CD4-positive, alpha-beta T cell (primary cell): ENCODE measurements at regions not wholly inside any gene's neighbourhood (a gene's known extent, or its start where the extent isn't known, plus 50 kb on each side); places are given as distances from the start of the nearest gene placed in this dataset.

ENCODE experiments used
- ATAC-seq: fragments of 200-7000 bp; cut with Tn5 transposase; one replicate; pipeline ENCODE4 v1.10.0; 2022; ENCODE audit warnings: mild to moderate bottlenecking; ENCODE audit not compliant: poor library complexity
- CTCF ChIA-PET: fragments of 350-600 bp; sonication (Branson Sonifier 250); formaldehyde crosslinking; loops from one replicate; lab custom pipeline; 2021; ENCODE audit warnings: antibody characterized with exemption, inconsistent platforms; lab: Charles Lee
- POLR2A ChIA-PET: fragments of 350-600 bp; sonication (Branson Sonifier 250); formaldehyde crosslinking; loops from one replicate; lab custom pipeline; 2021; ENCODE audit warnings: antibody characterized with exemption, inconsistent platforms; lab: Charles Lee
- DNase-seq, 14 experiments: peaks; one replicate each; pipeline ENCODE4 v3.0.0-alpha.2; 2013 to 2020; ENCODE audit warnings: mixed read lengths in 2 of 14
- H3K27ac ChIP-seq, 2 donors: one replicate each; pipeline versions ENCODE4 v1.5.1 to v1.7.0; 2013; ENCODE audit warnings: low read length in 2 of 2, low read depth in 1 of 2, mild to moderate bottlenecking in 1 of 2
- H3K27me3 ChIP-seq, 2 experiments: 1 replicate in 1 of 2; 2 replicates in 1 of 2; pipeline versions ENCODE4 v1.6.1 to v1.7.0; 2013; ENCODE audit warnings: low read length in 2 of 2, control low read depth in 1 of 2, mild to moderate bottlenecking in 1 of 2, moderate library complexity in 1 of 2; ENCODE audit not compliant: insufficient read depth in 2 of 2, control insufficient read depth in 1 of 2
- H3K36me3 ChIP-seq: one replicate; pipeline ENCODE4 v1.6.1; 2013; ENCODE audit warnings: low read length, control low read depth; ENCODE audit not compliant: insufficient read depth
- H3K4me1 ChIP-seq: one replicate; pipeline ENCODE4 v1.6.1; 2013; ENCODE audit warnings: low read length, control low read depth; ENCODE audit not compliant: insufficient read depth
- H3K4me3 ChIP-seq: one replicate; pipeline ENCODE4 v1.5.1; 2013; ENCODE audit warnings: mild to moderate bottlenecking, low read length, moderate library complexity
- H3K9me3 ChIP-seq, 2 experiments: 1 replicate in 1 of 2; 2 replicates in 1 of 2; pipeline versions ENCODE4 v1.6.1 to v1.7.0; 2013; ENCODE audit warnings: low read length in 2 of 2, mild to moderate bottlenecking in 2 of 2, control low read depth in 1 of 2, moderate library complexity in 1 of 2; ENCODE audit not compliant: control insufficient read depth in 1 of 2, insufficient read depth in 1 of 2
- H3K27ac Mint-ChIP-seq: one replicate; pipeline ENCODE4 v1.8.0; 2020; ENCODE audit warnings: mixed read lengths
- H3K27me3 Mint-ChIP-seq: one replicate; pipeline ENCODE4 v1.8.0; 2021; ENCODE audit warnings: mixed read lengths
- H3K36me3 Mint-ChIP-seq: one replicate; pipeline ENCODE4 v1.8.0; 2021; ENCODE audit warnings: low read depth, mixed read lengths
- H3K4me1 Mint-ChIP-seq: one replicate; pipeline ENCODE4 v1.8.0; 2021; ENCODE audit warnings: low read depth, mixed read lengths
- H3K4me3 Mint-ChIP-seq: one replicate; pipeline ENCODE4 v1.8.0; 2020; ENCODE audit warnings: mild to moderate bottlenecking, mixed read lengths
- H3K9me3 Mint-ChIP-seq: one replicate; pipeline ENCODE4 v1.8.0; 2020; ENCODE audit warnings: mixed read lengths
- CTCF ChIP-seq: fragments of 200-600 bp; IDR thresholded peaks from one replicate; pipeline ENCODE4 v1.8.0; 2022; ENCODE audit warnings: antibody characterized with exemption, mild to moderate bottlenecking
- intact Hi-C, 2 experiments: fragments of 100-400 bp; cut with DNase I in 1 of 2; cut with micrococcal nuclease in 1 of 2; formaldehyde crosslinking; loops; one replicate each; pipeline versions ENCODE4 v1.15.1 to v1.9.0; 2023 to 2025; cut with DNase I, micrococcal nuclease

- POLR2A ChIA-PET = no interaction called here
- Mint-ChIP-seq H3K4me1 (no peaks in the 10 kb centered on the region), H3K36me3 (no peaks in the 10 kb centered on the region), H3K4me3 (no peak overlapping the region), H3K27ac (no peak overlapping the region), H3K9me3 (no peaks in the 10 kb centered on the region), H3K27me3 (peaks cover 4% of the 10 kb centered on the region)
- H3K4me3 ChIP-seq = no peak overlapping the region
- H3K36me3 ChIP-seq = no peaks in the 10 kb centered on the region
- DNase-seq (no peak), ATAC-seq (no peak)
- H3K4me1 ChIP-seq = no peaks in the 10 kb centered on the region
- intact Hi-C loops = no loop called here
- no peaks in the 10 kb centered on the region for H3K27me3 ChIP-seq
- no peak overlapping the region for H3K27ac ChIP-seq
- CTCF ChIA-PET = no interaction called here
- peaks cover 0 to 3% of the 10 kb centered on the region in 2 experiments for H3K9me3 ChIP-seq
- no peak for TF ChIP-seq CTCF
Observed at GRCh38 chr1:4408380-4408779, 246.0 kb upstream of the AJAP1 start.

GRCh38 chr1:4411862-4412261 lies 242.5 kb upstream of the AJAP1 start:
- H3K27me3 Mint-ChIP-seq = peaks cover 8% of the 10 kb centered on the region
- TF ChIP-seq CTCF = no peak
- Histone ChIP-seq H3K4me1 (no peaks in the 10 kb centered on the region), H3K27ac (no peak overlapping the region), H3K4me3 (no peak overlapping the region), H3K9me3 (no peaks in the 10 kb centered on the region), H3K36me3 (no peaks in the 10 kb centered on the region), H3K27me3 (no peaks in the 10 kb centered on the region)
- ChIA-PET POLR2A (no interaction called here), CTCF (no interaction called here)
- no peak overlapping the region for H3K4me3 Mint-ChIP-seq
- intact Hi-C loops = no loop called here
- peaks cover 4% of the 10 kb centered on the region for H3K9me3 Mint-ChIP-seq
- H3K27ac Mint-ChIP-seq = no peak overlapping the region
- no peaks in the 10 kb centered on the region for H3K36me3 Mint-ChIP-seq
- ATAC-seq (no peak), DNase-seq (no peak)
- no peaks in the 10 kb centered on the region for H3K4me1 Mint-ChIP-seq

GRCh38 chr1:4415476-4415875 lies 238.9 kb upstream of the AJAP1 start:
- ATAC-seq (no peak), DNase-seq (no peak)
- H3K27me3 Mint-ChIP-seq = peaks cover 29% of the 10 kb centered on the region
- no peak overlapping the region for H3K27ac Mint-ChIP-seq
- no peak overlapping the region for H3K4me3 Mint-ChIP-seq
- intact Hi-C loops = no loop called here
- Histone ChIP-seq H3K27me3 (peaks cover 0 to 2% of the 10 kb centered on the region in 2 experiments), H3K27ac (no peak overlapping the region), H3K4me3 (no peak overlapping the region), H3K36me3 (no peaks in the 10 kb centered on the region), H3K4me1 (no peaks in the 10 kb centered on the region), H3K9me3 (no peaks in the 10 kb centered on the region)
- CTCF ChIA-PET = no interaction called here
- H3K4me1 Mint-ChIP-seq = no peaks in the 10 kb centered on the region
- no peak for TF ChIP-seq CTCF
- peaks cover 4% of the 10 kb centered on the region for H3K9me3 Mint-ChIP-seq
- no peaks in the 10 kb centered on the region for H3K36me3 Mint-ChIP-seq
- POLR2A ChIA-PET = no interaction called here
